HG03558 (cell line): ENCODE measurements at regions not wholly inside any gene's neighbourhood (a gene's known extent, or its start where the extent isn't known, plus 50 kb on each side); places are given as distances from the start of the nearest gene placed in this dataset.
"Not testable (repeated sequence)": the region's sequence is repeated elsewhere in the genome, so short reads cannot be mapped to it uniquely, and the experiment has no call there.

Source experiments
- ATAC-seq: cut with Tn5 transposase; IDR thresholded peaks from one replicate; pipeline ENCODE4 v1.9.1; 2021; ENCODE audit warnings: moderate number of reproducible peaks; ENCODE audit not compliant: unreplicated experiment; ENCODE audit errors: extremely low read depth

- no peak for ATAC-seq
These were observed 97.0 kb upstream of the SLC35G4 start for GRCh38 chr18:11512096-11513025.

GRCh38 chr18:11511434-11512095 is 97.8 kb upstream of the SLC35G4 start:
- peak; percentile 82 for ATAC-seq

GRCh38 chr18:11506856-11507255 is 102.5 kb upstream of the SLC35G4 start:
- no peak for ATAC-seq

GRCh38 chr18:11505993-11506392 is 103.4 kb upstream of the SLC35G4 start:
- ATAC-seq, result no peak

GRCh38 chr18:11504962-11505361 is 104.4 kb upstream of the SLC35G4 start:
- no peak for ATAC-seq

- ATAC-seq, result no peak
These were observed 107.0 kb upstream of the SLC35G4 start for GRCh38 chr18:11502368-11502767.

- ATAC-seq, result no peak
These were observed 108.0 kb upstream of the SLC35G4 start for GRCh38 chr18:11501352-11501751.

- ATAC-seq, result peak; percentile 61
These were observed 109.0 kb upstream of the SLC35G4 start for GRCh38 chr18:11500153-11501122.

- no peak for ATAC-seq
These were observed 110.6 kb upstream of the SLC35G4 start for GRCh38 chr18:11498821-11499220.

- no peak for ATAC-seq
These were observed 111.8 kb upstream of the SLC35G4 start for GRCh38 chr18:11497585-11497984.

GRCh38 chr18:11496526-11497172 is 112.7 kb upstream of the SLC35G4 start:
- ATAC-seq, result no peak

GRCh38 chr18:11495441-11495840 is 114.0 kb upstream of the SLC35G4 start:
- no peak for ATAC-seq

GRCh38 chr18:11494107-11494506 is 115.3 kb upstream of the SLC35G4 start:
- ATAC-seq, result no peak

GRCh38 chr18:11489266-11489899 is 120.0 kb upstream of the SLC35G4 start:
- no peak for ATAC-seq

- ATAC-seq, result no peak
These were observed 121.2 kb upstream of the SLC35G4 start for GRCh38 chr18:11488175-11488574.

GRCh38 chr18:11487390-11487789 is 122.0 kb upstream of the SLC35G4 start:
- ATAC-seq, result no peak

GRCh38 chr18:11482271-11482670 is 127.1 kb upstream of the SLC35G4 start:
- no peak for ATAC-seq

- no peak for ATAC-seq
These were observed 128.7 kb upstream of the SLC35G4 start for GRCh38 chr18:11480692-11481091.

- not testable (repeated sequence) for ATAC-seq
These were observed 130.4 kb upstream of the SLC35G4 start for GRCh38 chr18:11479031-11479430.
